Tibial nerve (tissue), 4 donors: ENCODE measurements at regions not wholly inside any gene's neighbourhood (a gene's known extent, or its start where the extent isn't known, plus 50 kb on each side); places are given as distances from the start of the nearest gene placed in this dataset.
"Not testable (repeated sequence)": the region's sequence is repeated elsewhere in the genome, so short reads cannot be mapped to it uniquely, and the experiment has no call there.

Experiments used
- DNase-seq, 2 donors: peaks; one replicate each; pipeline ENCODE4 v3.0.0-alpha.2; 2019; ENCODE audit warnings: low spot score in 2 of 2
- H3K27ac ChIP-seq, 4 donors: fragments of 200-600 bp; sonication (generic) in 3 of 4; one replicate each; pipeline ENCODE4 v1.5.1; 2017 to 2019; ENCODE audit warnings: mild to moderate bottlenecking in 1 of 4
- H3K27me3 ChIP-seq, 2 donors: fragments of 200-600 bp; sonication (generic) in 1 of 2; one replicate each; pipeline versions ENCODE4 v1.5.1 to v1.6.0; 2017 to 2019
- H3K36me3 ChIP-seq, 3 donors: fragments of 200-600 bp; sonication (generic); one replicate each; pipeline ENCODE4 v1.5.1; 2018 to 2019
- H3K4me1 ChIP-seq, 4 donors: fragments of 200-600 bp; sonication (generic) in 3 of 4; one replicate each; pipeline ENCODE4 v1.5.1; 2017 to 2019
- H3K4me3 ChIP-seq, 4 donors: fragments of 200-600 bp; sonication (generic) in 3 of 4; one replicate each; pipeline ENCODE4 v1.5.1; 2017 to 2019; ENCODE audit warnings: mild to moderate bottlenecking in 1 of 4, moderate library complexity in 1 of 4
- H3K9me3 ChIP-seq, 4 donors: fragments of 200-600 bp; sonication (generic) in 3 of 4; one replicate each; pipeline ENCODE4 v1.5.1; 2017 to 2019
- CTCF ChIP-seq, 5 experiments: fragments of 200-600 bp in 3 of 5; fragments of 450-650 bp in 2 of 5; sonication (generic) in 3 of 5; IDR thresholded peaks; one replicate each; pipeline ENCODE4 v1.5.1; 2016 to 2019; ENCODE audit warnings: antibody characterized with exemption in 5 of 5, mild to moderate bottlenecking in 3 of 5, moderate library complexity in 2 of 5
- EP300 ChIP-seq, 2 donors: sonication (generic); formaldehyde crosslinking; IDR thresholded peaks; one replicate each; pipeline ENCODE4 v1.6.1; 2017; ENCODE audit warnings: antibody characterized with exemption in 2 of 2, mild to moderate bottlenecking in 1 of 2
- POLR2A ChIP-seq, 2 donors: fragments of 450-650 bp; IDR thresholded peaks; one replicate each; pipeline ENCODE4 v1.6.1; 2017; ENCODE audit warnings: antibody characterized with exemption in 2 of 2, mild to moderate bottlenecking in 2 of 2, moderate library complexity in 2 of 2
- WGBS, 2 donors: methylation state at CpG; one replicate each; pipeline ENCODE4 v1.1.5; 2018; 5-methylcytosine and 5-hydroxymethylcytosine counted together

GRCh38 chr4:45438047-45438446 lies 685.8 kb downstream of the GABRG1 start:
- Histone ChIP-seq H3K27ac (no peak overlapping the region), H3K4me3 (no peak overlapping the region)
- WGBS, 2 donors = 44 to 66% methylated on average over 2 of the region's 2 CpGs

GRCh38 chr4:45437381-45437780 lies 686.5 kb downstream of the GABRG1 start:
- no peak overlapping the region for H3K27ac ChIP-seq
- no peaks in the 10 kb centered on the region for H3K4me1 ChIP-seq
- no peak for TF ChIP-seq CTCF (IDR thresholded peaks at IDR 0.05)
- no peak for TF ChIP-seq EP300 (IDR thresholded peaks at IDR 0.05)
- no peaks in the 10 kb centered on the region for H3K27me3 ChIP-seq
- WGBS, 2 donors = 90 to 93% methylated on average over 1 of the region's 1 CpG
- DNase-seq = no peak
- no peaks in the 10 kb centered on the region for H3K9me3 ChIP-seq
- no peaks in the 10 kb centered on the region for H3K36me3 ChIP-seq
- H3K4me3 ChIP-seq = no peak overlapping the region

More at GRCh38 chr4:45438047-45438446, 685.8 kb downstream of the GABRG1 start:
- TF ChIP-seq CTCF (IDR thresholded peaks at IDR 0.05) = no peak
- no peak for TF ChIP-seq POLR2A (IDR thresholded peaks at IDR 0.05)
- no peak for TF ChIP-seq EP300 (IDR thresholded peaks at IDR 0.05)
- Histone ChIP-seq H3K9me3 (no peaks in the 10 kb centered on the region), H3K36me3 (no peaks in the 10 kb centered on the region), H3K27me3 (no peaks in the 10 kb centered on the region), H3K4me1 (no peaks in the 10 kb centered on the region)
- DNase-seq = no peak

GRCh38 chr4:45425135-45425534 lies 698.7 kb downstream of the GABRG1 start:
- WGBS, 2 donors = 80 to 81% methylated on average over 1 of the region's 1 CpG
- no peaks in the 10 kb centered on the region for H3K27me3 ChIP-seq
- H3K36me3 ChIP-seq = no peaks in the 10 kb centered on the region
- H3K4me3 ChIP-seq = no peak overlapping the region
- no peak for DNase-seq
- TF ChIP-seq POLR2A (IDR thresholded peaks at IDR 0.05) (no peak), EP300 (IDR thresholded peaks at IDR 0.05) (no peak), CTCF (IDR thresholded peaks at IDR 0.05) (no peak)
- H3K9me3 ChIP-seq = peaks cover 0 to 21% (median 1%) of the 10 kb centered on the region in 4 donors
- H3K4me1 ChIP-seq = no peaks in the 10 kb centered on the region
- no peak overlapping the region for H3K27ac ChIP-seq

- Histone ChIP-seq H3K4me3 (no peak overlapping the region), H3K27ac (no peak overlapping the region), H3K27me3 (no peaks in the 10 kb centered on the region), H3K9me3 (peaks cover 0 to 23% (median 1%) of the 10 kb centered on the region in 4 donors), H3K36me3 (no peaks in the 10 kb centered on the region), H3K4me1 (no peaks in the 10 kb centered on the region)
- no peak for DNase-seq
- TF ChIP-seq CTCF (IDR thresholded peaks at IDR 0.05) = no peak
- TF ChIP-seq POLR2A (IDR thresholded peaks at IDR 0.05) = no peak
- WGBS, 2 donors = 74% methylated on average over 3 of the region's 3 CpGs
Measured at GRCh38 chr4:45423896-45424295, 697.5 kb upstream of the GNPDA2 start.

GRCh38 chr4:45420091-45420674 lies 693.8 kb upstream of the GNPDA2 start:
- 94 to 96% methylated on average over 14 of the region's 21 CpGs for WGBS, 2 donors
- H3K9me3 ChIP-seq = peaks cover 0 to 23% (median 1%) of the 10 kb centered on the region in 4 donors
- not testable (repeated sequence) for H3K4me1 ChIP-seq, DNase-seq, H3K27ac ChIP-seq, H3K27me3 ChIP-seq, H3K36me3 ChIP-seq, H3K4me3 ChIP-seq

GRCh38 chr4:45410701-45411210 lies 684.4 kb upstream of the GNPDA2 start:
- TF ChIP-seq CTCF (IDR thresholded peaks at IDR 0.05) = no peak
- no peak for TF ChIP-seq POLR2A (IDR thresholded peaks at IDR 0.05)
- TF ChIP-seq EP300 (IDR thresholded peaks at IDR 0.05) = no peak
- no peaks in the 10 kb centered on the region for H3K27me3 ChIP-seq
- no peak overlapping the region for H3K27ac ChIP-seq
- no peak for DNase-seq
- no peaks in the 10 kb centered on the region for H3K36me3 ChIP-seq
- H3K4me3 ChIP-seq = no peak overlapping the region
- H3K4me1 ChIP-seq = no peaks in the 10 kb centered on the region
- H3K9me3 ChIP-seq = no peaks in the 10 kb centered on the region
- 45 to 50% methylated on average over 5 of the region's 5 CpGs for WGBS, 2 donors
